ENCODE measurements at regions not wholly inside any gene's neighbourhood (a gene's known extent, or its start where the extent isn't known, plus 50 kb on each side); places are given as distances from the start of the nearest gene placed in this dataset.
"Not testable (repeated sequence)": the region's sequence is repeated elsewhere in the genome, so short reads cannot be mapped to it uniquely, and the experiment has no call there.

DNA sequence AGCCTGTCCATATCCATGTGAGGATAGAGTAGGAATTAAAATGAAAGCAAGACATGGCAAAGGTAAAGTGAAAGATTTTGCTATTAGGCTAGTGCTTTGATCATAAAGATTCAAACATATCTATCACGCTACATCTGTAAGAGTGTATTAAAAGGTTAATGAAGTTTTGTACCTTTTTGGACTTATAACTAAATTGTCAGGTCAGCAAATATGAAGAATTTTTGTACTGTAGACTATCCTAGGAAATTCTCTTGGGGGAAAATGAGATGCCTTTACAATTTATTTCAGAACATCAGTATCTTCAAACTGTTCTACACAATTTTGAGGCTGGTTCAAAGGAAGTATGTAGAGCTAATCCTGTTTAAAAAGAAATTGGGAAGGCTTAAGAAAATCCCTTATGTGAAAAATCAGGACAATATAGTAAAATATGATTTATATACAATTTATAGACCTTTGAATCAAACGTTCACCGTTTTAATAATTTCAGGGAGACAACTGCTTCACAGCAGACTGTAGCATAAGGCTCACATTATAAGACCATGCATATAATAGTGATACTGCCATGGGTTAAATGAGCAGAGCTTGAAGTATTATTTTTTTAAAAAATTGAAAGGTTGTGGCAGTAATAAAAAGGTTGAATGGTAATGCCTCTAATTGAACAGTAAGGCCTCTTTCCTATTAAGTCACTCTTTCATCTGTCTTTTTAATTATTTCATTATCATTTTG lies 639.5 kb upstream of the ARRDC3 start:
- no peak for DNase-seq (ENCODE audit: low spot score)
- H3K36me3 Mint-ChIP-seq (ENCODE audit: low read depth), result no peaks in the 10 kb centered on the region
- H3K4me3 Mint-ChIP-seq, result no peak overlapping the region
- H3K9me3 Mint-ChIP-seq, result no peaks in the 10 kb centered on the region
- H3K27ac Mint-ChIP-seq, result no peak overlapping the region
- no peaks in the 10 kb centered on the region for H3K4me1 Mint-ChIP-seq (ENCODE audit: low read depth)
- H3K27me3 Mint-ChIP-seq (ENCODE audit: low read depth), result no peaks in the 10 kb centered on the region

DNA sequence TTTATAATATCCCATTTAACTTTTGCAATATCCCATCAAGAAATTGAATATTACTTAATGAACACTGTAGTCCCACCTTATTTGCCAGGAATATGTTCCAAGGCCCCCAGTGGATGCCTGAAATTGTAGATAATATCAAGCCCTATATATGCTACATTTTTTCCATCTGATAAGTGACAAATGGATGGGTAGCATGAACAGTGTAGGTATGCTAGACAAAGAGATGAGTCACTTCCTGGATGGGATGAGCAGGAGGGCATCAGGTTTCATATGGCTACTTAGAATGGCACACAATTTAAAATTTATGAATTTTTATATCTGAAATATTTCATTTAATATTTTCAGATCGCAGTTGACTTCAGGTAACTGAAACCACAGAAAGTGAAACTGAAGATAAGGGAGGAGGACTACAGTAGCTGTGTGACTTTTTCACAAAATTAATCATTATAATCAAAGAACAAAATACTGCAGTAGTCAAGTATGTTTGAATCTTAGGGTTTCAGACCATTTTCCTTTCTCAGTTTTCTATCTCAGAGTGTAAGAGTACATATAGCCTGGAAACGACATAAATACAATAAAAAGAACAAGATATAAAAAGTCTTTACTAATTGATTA lies 636.4 kb upstream of the ARRDC3 start:
- no peaks in the 10 kb centered on the region for H3K9me3 Mint-ChIP-seq
- H3K36me3 Mint-ChIP-seq (ENCODE audit: low read depth), result no peaks in the 10 kb centered on the region
- no peak overlapping the region for H3K27ac Mint-ChIP-seq
- H3K4me1 Mint-ChIP-seq (ENCODE audit: low read depth), result no peaks in the 10 kb centered on the region
- no peak overlapping the region for H3K4me3 Mint-ChIP-seq
- no peak for DNase-seq (ENCODE audit: low spot score)
- H3K27me3 Mint-ChIP-seq (ENCODE audit: low read depth), result no peaks in the 10 kb centered on the region

DNA sequence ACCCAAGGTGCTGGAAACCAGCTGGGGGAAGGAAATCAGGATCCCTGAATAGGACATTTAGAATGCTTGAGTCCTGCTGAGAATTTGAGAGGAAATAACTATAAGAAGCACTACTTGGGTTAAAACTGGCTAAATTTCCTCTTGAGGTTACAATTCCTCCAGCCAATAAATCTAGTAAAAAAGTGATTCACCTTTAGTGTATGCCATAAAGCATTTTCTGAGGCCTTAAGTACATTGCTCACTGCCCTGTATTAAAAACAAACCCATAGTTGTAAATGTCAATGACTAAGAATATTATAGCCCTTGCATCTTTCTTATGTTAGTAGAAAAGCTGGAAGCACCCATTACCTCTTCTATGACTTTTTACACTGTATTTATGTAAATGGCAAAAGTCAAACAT lies 634.7 kb upstream of the ARRDC3 start:
- Mint-ChIP-seq H3K4me3 (no peak overlapping the region), H3K36me3 (ENCODE audit: low read depth) (no peaks in the 10 kb centered on the region), H3K27ac (no peak overlapping the region), H3K4me1 (ENCODE audit: low read depth) (no peaks in the 10 kb centered on the region), H3K27me3 (ENCODE audit: low read depth) (no peaks in the 10 kb centered on the region), H3K9me3 (no peaks in the 10 kb centered on the region)
- no peak for DNase-seq (ENCODE audit: low spot score)

DNA sequence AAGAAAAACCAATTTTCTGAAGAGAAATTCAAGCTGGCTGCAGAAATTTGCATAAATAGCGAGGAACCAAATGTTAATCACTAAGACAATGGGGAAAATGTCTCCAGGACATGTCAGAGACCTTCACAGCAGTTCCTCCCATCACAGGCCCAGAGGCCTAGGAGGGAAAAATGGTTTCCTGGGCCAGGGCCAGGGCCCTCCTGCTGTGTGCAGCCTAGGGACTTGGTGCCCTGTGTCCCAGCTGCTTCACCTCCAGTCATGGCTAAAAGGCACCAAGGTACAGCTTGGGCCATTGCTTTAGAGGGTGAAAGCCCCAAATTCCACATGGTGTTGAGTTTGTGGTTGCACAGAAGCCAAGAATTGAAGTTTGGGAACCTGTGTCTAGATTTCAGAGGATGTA lies 628.7 kb upstream of the ARRDC3 start:
- not testable (repeated sequence) for H3K4me3 Mint-ChIP-seq

DNA sequence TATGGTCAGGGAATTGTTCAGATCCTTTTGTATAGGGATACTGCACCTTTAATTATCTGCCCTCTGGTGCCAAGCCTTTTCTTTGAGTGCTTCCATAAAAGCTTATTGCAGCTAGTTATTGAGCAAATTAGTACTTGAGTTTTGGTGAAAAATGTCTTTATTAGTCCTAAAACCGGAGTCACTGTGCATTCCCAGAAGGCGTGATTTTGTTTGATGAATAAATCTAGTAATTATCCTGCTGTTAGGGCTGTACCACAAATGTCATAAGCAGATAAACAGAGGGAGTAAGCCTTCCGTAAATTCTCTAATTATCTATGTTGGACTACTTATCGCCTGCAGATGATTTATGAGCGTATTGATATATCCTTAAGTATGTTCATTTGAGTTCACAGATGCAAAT lies 620.7 kb upstream of the ARRDC3 start:
- no peaks in the 10 kb centered on the region for H3K27me3 Mint-ChIP-seq (ENCODE audit: low read depth)
- H3K27ac Mint-ChIP-seq, result no peak overlapping the region

More for the DNA sequence above, 628.7 kb upstream of the ARRDC3 start:
- H3K27me3 Mint-ChIP-seq (ENCODE audit: low read depth); H3K9me3 Mint-ChIP-seq; H3K36me3 Mint-ChIP-seq (ENCODE audit: low read depth); H3K27ac Mint-ChIP-seq; H3K4me1 Mint-ChIP-seq (ENCODE audit: low read depth); DNase-seq (ENCODE audit: low spot score): not testable (repeated sequence)

DNA sequence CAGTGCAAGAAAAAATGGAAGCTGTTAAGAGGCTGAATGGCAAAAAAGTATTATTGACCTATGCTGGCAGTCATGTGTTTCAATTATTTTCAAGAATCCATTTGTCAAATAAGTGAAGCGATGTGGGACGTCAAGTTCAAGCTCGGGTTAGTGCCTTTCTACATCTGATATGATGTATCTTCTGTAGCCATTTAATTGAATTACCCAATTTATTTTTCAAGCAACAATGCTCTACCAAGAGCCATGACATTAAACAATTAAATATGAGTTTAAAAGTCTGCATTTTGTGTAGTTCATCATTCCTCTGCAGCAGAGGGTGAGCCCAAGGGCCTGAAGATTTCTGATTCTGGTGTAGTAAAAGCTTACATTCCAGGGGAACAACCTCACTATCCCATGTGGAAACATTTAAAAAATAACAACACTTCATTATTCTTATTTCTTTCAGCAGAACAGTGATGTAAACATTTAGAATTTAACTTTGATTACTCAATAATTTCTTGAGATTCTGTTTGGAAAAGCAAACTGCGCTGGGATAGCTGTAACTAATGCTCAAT lies 619.7 kb upstream of the ARRDC3 start:
- Mint-ChIP-seq H3K36me3 (ENCODE audit: low read depth) (no peaks in the 10 kb centered on the region), H3K9me3 (no peaks in the 10 kb centered on the region), H3K27ac (no peak overlapping the region), H3K27me3 (ENCODE audit: low read depth) (no peaks in the 10 kb centered on the region), H3K4me1 (ENCODE audit: low read depth) (no peaks in the 10 kb centered on the region), H3K4me3 (no peak overlapping the region)
- no peak for DNase-seq (ENCODE audit: low spot score)

More for the DNA sequence above, 620.7 kb upstream of the ARRDC3 start:
- no peak overlapping the region for H3K4me3 Mint-ChIP-seq
- DNase-seq (ENCODE audit: low spot score), result no peak
- H3K4me1 Mint-ChIP-seq (ENCODE audit: low read depth), result no peaks in the 10 kb centered on the region
- H3K9me3 Mint-ChIP-seq, result no peaks in the 10 kb centered on the region
- H3K36me3 Mint-ChIP-seq (ENCODE audit: low read depth), result no peaks in the 10 kb centered on the region

DNA sequence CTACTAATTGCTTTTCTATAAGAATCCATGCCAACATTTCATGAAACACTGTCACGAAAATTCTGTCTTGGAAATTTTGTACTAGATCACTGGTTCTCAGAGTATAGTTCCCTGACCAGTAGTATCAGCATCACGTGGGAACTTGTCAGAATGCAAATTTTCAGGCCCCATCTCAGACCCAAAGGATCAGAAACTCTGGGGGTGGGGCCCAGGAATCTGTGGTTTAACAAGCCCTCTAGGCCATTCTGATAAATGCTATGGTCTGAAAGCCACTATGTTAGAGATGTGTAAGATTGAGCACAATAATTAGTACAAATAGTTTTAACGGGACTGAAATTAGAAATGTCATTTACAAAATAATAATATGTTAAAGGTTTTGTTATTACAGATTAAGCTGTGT lies 615.7 kb upstream of the ARRDC3 start:
- no peak for DNase-seq (ENCODE audit: low spot score)
- no peak overlapping the region for H3K4me3 Mint-ChIP-seq
- no peaks in the 10 kb centered on the region for H3K36me3 Mint-ChIP-seq (ENCODE audit: low read depth)
- no peak overlapping the region for H3K27ac Mint-ChIP-seq
- no peaks in the 10 kb centered on the region for H3K27me3 Mint-ChIP-seq (ENCODE audit: low read depth)
- no peaks in the 10 kb centered on the region for H3K9me3 Mint-ChIP-seq
- H3K4me1 Mint-ChIP-seq (ENCODE audit: low read depth), result no peaks in the 10 kb centered on the region

DNA sequence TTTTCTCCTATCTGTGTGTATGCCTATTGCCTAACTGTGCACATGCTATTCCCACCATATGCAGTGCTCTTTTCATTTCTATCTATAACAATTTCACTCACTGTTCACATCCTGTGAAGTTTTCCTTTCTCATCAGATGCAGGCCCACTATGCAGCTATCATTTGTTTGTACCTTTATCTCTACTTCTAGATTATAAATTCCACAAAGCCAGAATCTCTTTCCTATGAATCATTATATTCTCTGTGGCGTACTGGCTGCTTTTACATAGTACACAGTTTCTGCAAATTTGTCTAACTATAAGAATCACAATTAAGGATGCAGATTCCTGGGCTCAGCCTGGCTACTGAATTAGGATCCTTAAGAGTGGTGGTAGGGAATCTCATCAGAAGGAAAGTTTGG lies 600.8 kb upstream of the ARRDC3 start:
- Mint-ChIP-seq H3K27me3 (ENCODE audit: low read depth) (no peaks in the 10 kb centered on the region), H3K27ac (no peak overlapping the region), H3K36me3 (ENCODE audit: low read depth) (no peaks in the 10 kb centered on the region), H3K4me1 (ENCODE audit: low read depth) (no peaks in the 10 kb centered on the region), H3K9me3 (no peaks in the 10 kb centered on the region), H3K4me3 (no peak overlapping the region)
- no peak for DNase-seq (ENCODE audit: low spot score)

DNA sequence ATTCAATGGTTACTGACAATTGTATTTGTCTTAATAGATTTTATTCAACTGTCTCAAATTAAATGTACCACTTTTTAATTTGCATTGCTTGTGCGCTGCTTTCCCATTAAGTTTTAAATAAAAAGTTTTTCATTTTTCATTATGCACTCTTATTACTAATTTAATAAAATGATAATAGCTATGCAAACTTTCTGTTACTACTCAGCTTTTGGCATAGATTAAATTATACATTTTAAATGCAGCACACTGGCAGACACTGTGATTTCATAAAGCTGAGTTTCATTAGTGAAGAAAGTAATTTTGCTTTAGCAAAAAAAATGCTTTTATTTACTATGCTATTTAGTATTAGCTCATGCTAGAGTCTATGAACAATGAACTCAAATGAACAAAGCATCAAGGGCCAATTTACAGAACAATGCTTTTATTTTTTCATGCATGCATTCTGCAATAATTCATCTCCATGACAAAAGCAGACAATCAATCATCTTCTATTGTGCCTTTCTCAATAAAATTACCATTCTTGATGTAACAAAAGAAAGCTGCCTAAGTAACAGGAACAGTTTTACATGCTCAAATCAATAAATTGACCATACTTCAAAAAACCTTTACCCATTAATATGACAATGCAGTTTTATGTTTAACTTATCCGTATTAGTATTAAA lies 595.2 kb upstream of the ARRDC3 start:
- H3K27ac Mint-ChIP-seq, result no peak overlapping the region

DNA sequence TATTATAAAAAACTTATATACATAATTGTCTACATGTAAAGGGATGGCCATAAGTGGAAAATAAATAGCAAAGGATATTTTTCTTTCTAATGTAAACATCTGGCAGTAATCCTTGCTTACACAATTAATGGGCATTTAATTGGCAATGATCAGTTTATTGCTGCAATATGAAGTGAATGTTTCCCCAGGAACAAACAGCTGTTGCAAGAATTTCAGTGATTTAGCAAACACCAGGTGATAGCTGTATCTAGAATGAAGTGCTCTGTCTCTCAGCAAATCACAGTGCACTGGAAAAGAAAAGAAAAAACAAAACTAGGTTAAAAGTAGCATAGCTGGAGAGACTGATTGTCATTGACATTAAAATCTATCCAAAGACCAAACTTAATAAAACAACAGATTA lies 594.5 kb upstream of the ARRDC3 start:
- no peaks in the 10 kb centered on the region for H3K9me3 Mint-ChIP-seq
- no peaks in the 10 kb centered on the region for H3K4me1 Mint-ChIP-seq (ENCODE audit: low read depth)
- DNase-seq (ENCODE audit: low spot score), result no peak
- H3K27me3 Mint-ChIP-seq (ENCODE audit: low read depth), result no peaks in the 10 kb centered on the region
- H3K27ac Mint-ChIP-seq, result no peak overlapping the region
- no peak overlapping the region for H3K4me3 Mint-ChIP-seq
- H3K36me3 Mint-ChIP-seq (ENCODE audit: low read depth), result no peaks in the 10 kb centered on the region

More for the DNA sequence above, 595.2 kb upstream of the ARRDC3 start:
- DNase-seq (ENCODE audit: low spot score), result no peak
- H3K36me3 Mint-ChIP-seq (ENCODE audit: low read depth), result no peaks in the 10 kb centered on the region
- no peaks in the 10 kb centered on the region for H3K4me1 Mint-ChIP-seq (ENCODE audit: low read depth)
- H3K4me3 Mint-ChIP-seq, result no peak overlapping the region
- no peaks in the 10 kb centered on the region for H3K27me3 Mint-ChIP-seq (ENCODE audit: low read depth)
- H3K9me3 Mint-ChIP-seq, result no peaks in the 10 kb centered on the region

DNA sequence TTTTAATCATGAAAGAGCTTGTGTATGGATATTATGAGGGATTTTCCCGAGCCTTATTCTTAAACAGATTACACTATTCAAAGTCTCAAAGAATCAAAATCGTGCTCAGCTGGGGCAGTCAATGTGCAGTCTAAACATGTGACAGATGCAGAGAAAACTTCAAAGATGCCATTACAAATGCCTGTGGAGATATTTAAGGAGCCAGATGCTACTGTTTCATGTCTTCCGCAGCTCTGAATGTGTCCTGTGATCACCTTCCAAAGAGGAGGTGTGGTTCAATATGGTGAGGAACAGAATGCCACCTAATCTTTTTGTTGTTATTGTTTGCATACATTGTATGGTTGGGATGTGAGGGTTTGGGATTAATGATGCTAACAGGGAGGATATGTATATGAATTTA lies 593.3 kb upstream of the ARRDC3 start:
- DNase-seq (ENCODE audit: low spot score), result no peak
- Mint-ChIP-seq H3K9me3 (no peaks in the 10 kb centered on the region), H3K27ac (no peak overlapping the region), H3K4me3 (no peak overlapping the region), H3K4me1 (ENCODE audit: low read depth) (no peaks in the 10 kb centered on the region), H3K36me3 (ENCODE audit: low read depth) (no peaks in the 10 kb centered on the region), H3K27me3 (ENCODE audit: low read depth) (no peaks in the 10 kb centered on the region)

DNA sequence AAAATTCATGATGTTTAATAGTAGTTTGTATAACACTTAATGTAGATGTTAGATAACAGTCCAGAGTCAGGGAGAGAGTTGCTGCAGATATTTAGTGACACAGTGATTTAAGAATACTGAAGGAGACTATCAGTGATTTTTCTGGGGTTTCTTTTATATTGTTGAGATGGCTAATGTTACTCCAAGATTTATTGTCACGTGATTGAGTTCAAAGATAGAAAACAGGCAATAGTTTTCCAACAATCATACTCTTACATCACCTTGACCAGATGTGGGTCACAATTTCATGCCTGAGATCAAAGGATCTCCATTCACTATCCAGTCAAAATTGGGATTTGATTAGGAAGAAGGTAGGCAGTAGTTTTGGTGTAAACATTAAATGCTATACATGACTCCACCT lies 580.0 kb upstream of the ARRDC3 start:
- Mint-ChIP-seq H3K4me1 (ENCODE audit: low read depth) (no peaks in the 10 kb centered on the region), H3K27me3 (ENCODE audit: low read depth) (no peaks in the 10 kb centered on the region), H3K36me3 (ENCODE audit: low read depth) (no peaks in the 10 kb centered on the region), H3K27ac (no peak overlapping the region), H3K9me3 (no peaks in the 10 kb centered on the region), H3K4me3 (no peak overlapping the region)
- DNase-seq (ENCODE audit: low spot score), result no peak

DNA sequence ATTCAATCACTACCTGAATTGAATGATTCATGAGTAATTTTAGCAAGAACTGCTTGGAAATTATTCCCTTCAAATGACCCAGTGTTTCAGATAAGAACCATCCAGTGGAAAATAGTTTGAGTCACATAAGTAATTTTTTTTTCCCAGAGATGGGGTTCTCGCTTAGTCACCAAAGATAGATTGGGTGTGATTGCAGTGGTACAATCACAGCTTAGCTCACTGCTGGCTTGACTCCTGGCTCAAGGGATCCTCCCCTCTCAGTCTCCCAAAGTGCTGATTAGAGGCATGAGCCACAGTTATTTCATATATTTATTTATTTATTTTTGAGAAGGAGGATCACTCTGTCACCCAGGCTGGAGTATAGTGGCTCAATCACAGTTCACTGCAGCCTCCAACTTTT lies 574.5 kb upstream of the ARRDC3 start:
- no peak for DNase-seq (ENCODE audit: low spot score)
- Mint-ChIP-seq H3K4me3 (no peak overlapping the region), H3K27ac (no peak overlapping the region), H3K4me1 (ENCODE audit: low read depth) (no peaks in the 10 kb centered on the region), H3K36me3 (ENCODE audit: low read depth) (no peaks in the 10 kb centered on the region), H3K27me3 (ENCODE audit: low read depth) (no peaks in the 10 kb centered on the region), H3K9me3 (no peaks in the 10 kb centered on the region)

DNA sequence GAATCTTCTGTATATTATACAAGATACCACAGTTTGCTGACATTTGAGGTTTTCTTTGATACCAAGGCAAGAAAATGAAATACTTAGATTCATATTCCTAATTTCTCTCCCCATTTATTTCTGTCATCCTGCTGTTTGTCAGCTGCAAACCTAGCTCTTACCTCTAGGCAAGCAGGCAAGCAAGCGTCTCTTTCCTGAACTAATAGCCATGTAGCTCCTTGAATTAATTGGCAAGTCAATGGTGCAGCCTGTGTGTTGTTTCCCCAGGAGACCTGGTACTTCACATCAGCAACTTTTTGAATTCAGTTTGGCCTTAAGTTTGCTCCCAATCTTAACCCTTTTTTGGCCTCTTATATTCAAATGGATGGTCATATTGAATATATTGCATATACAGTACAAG lies 573.6 kb upstream of the ARRDC3 start:
- Mint-ChIP-seq H3K4me1 (ENCODE audit: low read depth) (no peaks in the 10 kb centered on the region), H3K27me3 (ENCODE audit: low read depth) (no peaks in the 10 kb centered on the region), H3K36me3 (ENCODE audit: low read depth) (no peaks in the 10 kb centered on the region), H3K27ac (no peak overlapping the region), H3K4me3 (no peak overlapping the region), H3K9me3 (no peaks in the 10 kb centered on the region)
- no peak for DNase-seq (ENCODE audit: low spot score)
